Nephron progenitor cell (in vitro differentiated cells): ENCODE measurements at regions not wholly inside any gene's neighbourhood (a gene's known extent, or its start where the extent isn't known, plus 50 kb on each side); places are given as distances from the start of the nearest gene placed in this dataset.

ENCODE experiments used
- DNase-seq: peaks from one replicate; pipeline ENCODE4 v3.0.0; 2021
- H3K27ac Mint-ChIP-seq: 2 replicates; pipeline ENCODE4 v1.8.0; 2021; ENCODE audit warnings: mild to moderate bottlenecking, moderate library complexity, mixed read lengths
- H3K27me3 Mint-ChIP-seq: 2 replicates; pipeline ENCODE4 v1.8.0; 2021; ENCODE audit warnings: mild to moderate bottlenecking, low read depth, mixed read lengths; ENCODE audit not compliant: poor library complexity
- H3K36me3 Mint-ChIP-seq: 2 replicates; pipeline ENCODE4 v1.8.0; 2021; ENCODE audit warnings: low read depth, mixed read lengths
- H3K4me1 Mint-ChIP-seq: 2 replicates; pipeline ENCODE4 v1.8.0; 2021; ENCODE audit warnings: mixed read lengths
- H3K4me3 Mint-ChIP-seq: 2 replicates; pipeline ENCODE4 v1.8.0; 2021; ENCODE audit warnings: mild to moderate bottlenecking, moderate library complexity, mixed read lengths
- H3K9me3 Mint-ChIP-seq: 2 replicates; pipeline ENCODE4 v1.8.0; 2021; ENCODE audit warnings: mild to moderate bottlenecking, moderate library complexity, mixed read lengths
- CTCF ChIP-seq: fragments of 200-600 bp; sonication (generic); IDR thresholded peaks from 2 replicates; pipeline ENCODE4 v1.5.0; 2021; ENCODE audit warnings: antibody characterized with exemption

- Mint-ChIP-seq H3K9me3 (no peaks in the 10 kb centered on the region), H3K27me3 (no peaks in the 10 kb centered on the region), H3K36me3 (no peaks in the 10 kb centered on the region), H3K4me1 (no peaks in the 10 kb centered on the region), H3K27ac (no peak overlapping the region), H3K4me3 (no peak overlapping the region)
- TF ChIP-seq CTCF = no peak
- DNase-seq = no peak
These were observed 436.4 kb downstream of the EPHA4 start for GRCh38 chr2:221135699-221136098.

- Mint-ChIP-seq H3K4me1 (no peaks in the 10 kb centered on the region), H3K36me3 (no peaks in the 10 kb centered on the region), H3K4me3 (no peak overlapping the region), H3K9me3 (no peaks in the 10 kb centered on the region), H3K27me3 (no peaks in the 10 kb centered on the region), H3K27ac (no peak overlapping the region)
- no peak for TF ChIP-seq CTCF
- DNase-seq = no peak
These were observed 434.7 kb downstream of the EPHA4 start for GRCh38 chr2:221137385-221137784.

GRCh38 chr2:221142341-221142740, 429.8 kb downstream of the EPHA4 start:
- TF ChIP-seq CTCF = no peak
- Mint-ChIP-seq H3K36me3 (no peaks in the 10 kb centered on the region), H3K9me3 (no peaks in the 10 kb centered on the region), H3K4me3 (no peak overlapping the region), H3K4me1 (no peaks in the 10 kb centered on the region), H3K27ac (no peak overlapping the region), H3K27me3 (peaks cover 3% of the 10 kb centered on the region)
- DNase-seq = no peak

GRCh38 chr2:221143231-221143630, 428.9 kb downstream of the EPHA4 start:
- no peak for DNase-seq
- Mint-ChIP-seq H3K4me3 (no peak overlapping the region), H3K27me3 (peaks cover 3% of the 10 kb centered on the region), H3K4me1 (no peaks in the 10 kb centered on the region), H3K27ac (no peak overlapping the region), H3K9me3 (no peaks in the 10 kb centered on the region), H3K36me3 (no peaks in the 10 kb centered on the region)
- no peak for TF ChIP-seq CTCF

- no peak overlapping the region for H3K4me3 Mint-ChIP-seq
- DNase-seq = no peak
- no peak overlapping the region for H3K27ac Mint-ChIP-seq
- H3K9me3 Mint-ChIP-seq = no peaks in the 10 kb centered on the region
- TF ChIP-seq CTCF = no peak
- H3K4me1 Mint-ChIP-seq = no peaks in the 10 kb centered on the region
- no peaks in the 10 kb centered on the region for H3K36me3 Mint-ChIP-seq
- H3K27me3 Mint-ChIP-seq = peaks cover 3% of the 10 kb centered on the region
These were observed 427.2 kb downstream of the EPHA4 start for GRCh38 chr2:221144909-221145308.

- Mint-ChIP-seq H3K27ac (no peak overlapping the region), H3K4me3 (no peak overlapping the region), H3K36me3 (no peaks in the 10 kb centered on the region), H3K4me1 (no peaks in the 10 kb centered on the region), H3K27me3 (peaks cover 3% of the 10 kb centered on the region), H3K9me3 (no peaks in the 10 kb centered on the region)
- no peak for DNase-seq
- no peak for TF ChIP-seq CTCF
These were observed 426.7 kb downstream of the EPHA4 start for GRCh38 chr2:221145396-221145795.
